HG02938 (cell line): ENCODE measurements at regions not wholly inside any gene's neighbourhood (a gene's known extent, or its start where the extent isn't known, plus 50 kb on each side); places are given as distances from the start of the nearest gene placed in this dataset.

Source experiments
- ATAC-seq: cut with Tn5 transposase; IDR thresholded peaks from one replicate; pipeline ENCODE4 v1.9.1; 2021; ENCODE audit warnings: mild to moderate bottlenecking, moderate library complexity; ENCODE audit not compliant: unreplicated experiment

GRCh38 chr11:70605468-70605815 lies 207.1 kb downstream of the CTTN start:
- no peak for ATAC-seq

- ATAC-seq = no peak
Measured at GRCh38 chr11:70605846-70606245, 207.5 kb downstream of the CTTN start.

- no peak for ATAC-seq
Measured at GRCh38 chr11:70606248-70606950, 208.1 kb downstream of the CTTN start.

- no peak for ATAC-seq
Measured at GRCh38 chr11:70606951-70607330, 208.6 kb downstream of the CTTN start.

GRCh38 chr11:70607561-70607960 lies 209.2 kb downstream of the CTTN start:
- ATAC-seq = no peak

- ATAC-seq = no peak
Measured at GRCh38 chr11:70608568-70609470, 210.5 kb downstream of the CTTN start.

- no peak for ATAC-seq
Measured at GRCh38 chr11:70610566-70611565, 212.5 kb downstream of the CTTN start.

- ATAC-seq = no peak
Measured at GRCh38 chr11:70611821-70612220, 213.5 kb downstream of the CTTN start.

- ATAC-seq = no peak
Measured at GRCh38 chr11:70612459-70613141, 214.3 kb downstream of the CTTN start.

- no peak for ATAC-seq
Measured at GRCh38 chr11:70614034-70614681, 215.8 kb downstream of the CTTN start.

GRCh38 chr11:70615036-70615875 lies 216.9 kb downstream of the CTTN start:
- no peak for ATAC-seq

GRCh38 chr11:70616317-70616716 lies 218.0 kb downstream of the CTTN start:
- no peak for ATAC-seq

- ATAC-seq = no peak
Measured at GRCh38 chr11:70616938-70617654, 218.8 kb downstream of the CTTN start.

- no peak for ATAC-seq
Measured at GRCh38 chr11:70618431-70619101, 220.2 kb downstream of the CTTN start.

GRCh38 chr11:70619591-70619990 lies 221.3 kb downstream of the CTTN start:
- no peak for ATAC-seq

- ATAC-seq = no peak
Measured at GRCh38 chr11:70620510-70621184, 222.3 kb downstream of the CTTN start.

GRCh38 chr11:70621241-70621640 lies 222.9 kb downstream of the CTTN start:
- no peak for ATAC-seq
